AG10803 (cell line): ENCODE measurements at regions not wholly inside any gene's neighbourhood (a gene's known extent, or its start where the extent isn't known, plus 50 kb on each side); places are given as distances from the start of the nearest gene placed in this dataset.
A peak's percentile ranks its signal among the peaks of the same experiment; 100 is the strongest.

Experiments
- DNase-seq: peaks from one replicate; pipeline ENCODE4 v3.0.0; 2010; ENCODE audit warnings: low read depth
- H3K4me3 ChIP-seq: 2 replicates; pipeline ENCODE4 v1.5.1; 2011; ENCODE audit warnings: mild to moderate bottlenecking, low read length, control low read depth
- TF ChIP-seq, protein P1 (sequence below): conservative IDR thresholded peaks from 2 replicates; pipeline ENCODE4 v1.5.1; 2011; ENCODE audit warnings: mild to moderate bottlenecking, low read length, control low read depth, inconsistent platforms

DNA sequence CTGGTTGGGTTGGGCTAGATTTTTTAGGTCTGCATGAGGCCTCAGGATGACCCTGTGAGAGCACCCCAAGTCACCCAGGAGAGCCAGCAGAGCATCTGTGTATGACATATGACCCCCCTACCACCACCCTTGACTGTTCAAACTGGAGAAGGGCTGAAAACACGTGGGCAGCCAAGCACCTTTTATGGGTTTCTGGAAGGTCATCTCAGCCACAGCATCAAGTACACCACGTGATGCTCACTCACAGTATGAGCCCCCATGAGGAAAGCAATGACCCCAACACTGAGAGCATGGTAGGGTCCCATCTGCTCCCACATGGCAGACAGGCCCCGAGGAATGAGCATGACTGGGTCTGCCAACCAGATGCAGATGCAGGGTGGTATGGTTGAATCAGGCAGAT lies 149.4 kb upstream of the GDF10 start:
- no peak overlapping the region for H3K4me3 ChIP-seq

DNA sequence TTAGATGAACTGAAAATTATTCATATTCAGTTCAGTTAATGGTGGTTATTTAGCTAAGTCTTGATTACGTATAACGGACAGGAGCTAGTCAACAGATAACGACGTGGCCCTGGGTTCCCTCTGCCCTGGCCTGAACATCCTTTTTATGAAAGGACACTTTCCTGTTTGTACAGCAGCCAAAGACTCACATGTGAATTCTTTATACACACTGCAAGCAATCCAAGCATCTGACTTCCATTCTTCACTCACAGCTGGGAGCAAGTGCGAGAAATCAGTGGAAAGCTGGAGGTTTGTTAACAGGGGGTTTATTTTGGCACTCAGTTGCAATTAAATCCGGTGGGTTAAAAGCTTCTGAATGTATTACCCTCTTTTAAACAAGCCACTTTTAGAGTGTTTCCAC lies 148.1 kb upstream of the GDF10 start:
- TF ChIP-seq, protein P1, sequence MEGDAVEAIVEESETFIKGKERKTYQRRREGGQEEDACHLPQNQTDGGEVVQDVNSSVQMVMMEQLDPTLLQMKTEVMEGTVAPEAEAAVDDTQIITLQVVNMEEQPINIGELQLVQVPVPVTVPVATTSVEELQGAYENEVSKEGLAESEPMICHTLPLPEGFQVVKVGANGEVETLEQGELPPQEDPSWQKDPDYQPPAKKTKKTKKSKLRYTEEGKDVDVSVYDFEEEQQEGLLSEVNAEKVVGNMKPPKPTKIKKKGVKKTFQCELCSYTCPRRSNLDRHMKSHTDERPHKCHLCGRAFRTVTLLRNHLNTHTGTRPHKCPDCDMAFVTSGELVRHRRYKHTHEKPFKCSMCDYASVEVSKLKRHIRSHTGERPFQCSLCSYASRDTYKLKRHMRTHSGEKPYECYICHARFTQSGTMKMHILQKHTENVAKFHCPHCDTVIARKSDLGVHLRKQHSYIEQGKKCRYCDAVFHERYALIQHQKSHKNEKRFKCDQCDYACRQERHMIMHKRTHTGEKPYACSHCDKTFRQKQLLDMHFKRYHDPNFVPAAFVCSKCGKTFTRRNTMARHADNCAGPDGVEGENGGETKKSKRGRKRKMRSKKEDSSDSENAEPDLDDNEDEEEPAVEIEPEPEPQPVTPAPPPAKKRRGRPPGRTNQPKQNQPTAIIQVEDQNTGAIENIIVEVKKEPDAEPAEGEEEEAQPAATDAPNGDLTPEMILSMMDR = no peak

More for the DNA sequence above, 149.4 kb upstream of the GDF10 start:
- DNase-seq = no peak
- TF ChIP-seq, protein P1 = no peak

GRCh38 chr10:47152861-47153349 lies 147.1 kb upstream of the GDF10 start:
- TF ChIP-seq, protein P1 = peak; percentile 45
- DNase-seq = peak; percentile 16
- no peak overlapping the region for H3K4me3 ChIP-seq

More for the DNA sequence above, 148.1 kb upstream of the GDF10 start:
- DNase-seq = no peak
- H3K4me3 ChIP-seq = no peak overlapping the region

- DNase-seq = no peak
- H3K4me3 ChIP-seq = no peak overlapping the region
- TF ChIP-seq, protein P1 = no peak
Observed at GRCh38 chr10:47154762-47155161, 145.2 kb upstream of the GDF10 start.

- TF ChIP-seq, protein P1 = no peak
- DNase-seq = no peak
- H3K4me3 ChIP-seq = no peak overlapping the region
Observed at GRCh38 chr10:47156873-47157272, 143.1 kb upstream of the GDF10 start.

DNA sequence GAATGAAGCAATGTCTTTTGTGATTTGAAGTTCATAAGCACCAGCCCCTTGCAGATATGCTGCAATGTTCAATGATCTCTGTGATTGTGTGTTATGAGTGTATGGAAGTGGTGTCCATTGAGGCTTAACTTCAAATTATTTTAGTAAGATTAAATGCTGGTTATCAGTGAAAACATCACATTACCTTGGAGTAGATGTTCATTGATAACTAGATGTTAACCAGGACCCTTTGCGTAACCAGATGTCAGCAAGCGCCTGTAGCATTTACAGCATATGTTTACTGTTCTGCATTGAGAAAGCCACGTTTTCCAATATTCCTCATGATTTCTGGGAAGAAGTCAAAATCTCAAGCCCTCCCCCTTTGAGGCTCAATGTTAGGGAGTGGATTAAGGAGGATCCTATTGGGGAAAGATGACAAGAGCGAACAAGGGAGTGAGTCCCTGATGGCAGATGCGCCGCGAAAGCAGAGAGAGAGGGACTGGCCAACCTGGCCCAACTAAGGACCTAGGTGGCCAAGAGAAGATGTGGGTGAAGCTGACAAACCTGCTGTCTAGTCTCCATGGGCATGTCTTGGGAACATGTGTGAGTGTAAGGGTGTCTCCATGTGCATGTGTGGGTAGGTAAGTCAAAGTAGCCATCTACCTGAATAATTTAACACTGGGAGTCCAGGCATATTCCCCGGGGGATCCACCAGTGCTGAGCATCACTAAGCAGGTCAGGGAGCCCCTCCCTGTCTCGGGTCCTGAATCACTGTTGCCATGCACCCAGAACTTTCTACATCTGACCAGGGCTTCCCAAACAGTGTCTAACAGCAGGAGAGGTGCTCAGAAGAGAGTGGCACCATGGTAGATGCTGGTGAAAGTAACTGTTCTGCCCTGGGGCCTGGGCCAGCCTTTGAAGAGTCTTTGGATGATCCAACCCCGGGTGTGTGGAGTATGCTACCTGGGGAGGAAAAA lies 141.6 kb upstream of the GDF10 start:
- TF ChIP-seq, protein P1 = no peak
- no peak for DNase-seq
- no peak overlapping the region for H3K4me3 ChIP-seq
